ENCODE measurements at regions not wholly inside any gene's neighbourhood (a gene's known extent, or its start where the extent isn't known, plus 50 kb on each side); places are given as distances from the start of the nearest gene placed in this dataset.

- no peak for TF ChIP-seq CTCF (IDR thresholded peaks at IDR 0.05; ENCODE audit: control insufficient read depth, extremely low read depth, insufficient read depth)
- no peak overlapping the region for H3K4me3 ChIP-seq (ENCODE audit: low read depth, low read length)
- no peak for DNase-seq (ENCODE audit: low read depth)
Measured at GRCh38 chr11:21911061-21911460, 281.8 kb upstream of the ANO5 start.

GRCh38 chr11:21912285-21912684, 280.6 kb upstream of the ANO5 start:
- no peak overlapping the region for H3K4me3 ChIP-seq (ENCODE audit: low read depth, low read length)
- no peak for TF ChIP-seq CTCF (IDR thresholded peaks at IDR 0.05; ENCODE audit: control insufficient read depth, extremely low read depth, insufficient read depth)
- no peak for DNase-seq (ENCODE audit: low read depth)

GRCh38 chr11:21921151-21921550, 271.7 kb upstream of the ANO5 start:
- no peak for TF ChIP-seq CTCF (IDR thresholded peaks at IDR 0.05; ENCODE audit: control insufficient read depth, extremely low read depth, insufficient read depth)
- no peak for DNase-seq (ENCODE audit: low read depth)
- H3K4me3 ChIP-seq (ENCODE audit: low read depth, low read length): no peak overlapping the region

- no peak for TF ChIP-seq CTCF (IDR thresholded peaks at IDR 0.05; ENCODE audit: control insufficient read depth, extremely low read depth, insufficient read depth)
- H3K4me3 ChIP-seq (ENCODE audit: low read depth, low read length): no peak overlapping the region
- no peak for DNase-seq (ENCODE audit: low read depth)
Measured at GRCh38 chr11:21924262-21924661, 268.6 kb upstream of the ANO5 start.

GRCh38 chr11:21927628-21928027, 265.3 kb upstream of the ANO5 start:
- H3K4me3 ChIP-seq (ENCODE audit: low read depth, low read length): no peak overlapping the region
- no peak for DNase-seq (ENCODE audit: low read depth)

GRCh38 chr11:21928847-21929246, 264.0 kb upstream of the ANO5 start:
- no peak overlapping the region for H3K4me3 ChIP-seq (ENCODE audit: low read depth, low read length)
- no peak for TF ChIP-seq CTCF (IDR thresholded peaks at IDR 0.05; ENCODE audit: control insufficient read depth, extremely low read depth, insufficient read depth)
- no peak for DNase-seq (ENCODE audit: low read depth)

More at GRCh38 chr11:21927628-21928027, 265.3 kb upstream of the ANO5 start:
- no peak for TF ChIP-seq CTCF (IDR thresholded peaks at IDR 0.05; ENCODE audit: control insufficient read depth, extremely low read depth, insufficient read depth)

- no peak for DNase-seq (ENCODE audit: low read depth)
- H3K4me3 ChIP-seq (ENCODE audit: low read depth, low read length): no peak overlapping the region
- no peak for TF ChIP-seq CTCF (IDR thresholded peaks at IDR 0.05; ENCODE audit: control insufficient read depth, extremely low read depth, insufficient read depth)
Measured at GRCh38 chr11:21930408-21930807, 262.5 kb upstream of the ANO5 start.

Data from LNCaP clone FGC (cell line).